Right cardiac atrium (tissue), 5 donors: ENCODE measurements at regions not wholly inside any gene's neighbourhood (a gene's known extent, or its start where the extent isn't known, plus 50 kb on each side); places are given as distances from the start of the nearest gene placed in this dataset.
A peak's percentile ranks its signal among the peaks of the same experiment; 100 is the strongest.
"Not testable (repeated sequence)": the region's sequence is repeated elsewhere in the genome, so short reads cannot be mapped to it uniquely, and the experiment has no call there.

Experiments used
- ATAC-seq, 2 donors: fragments of 200-7000 bp; cut with Tn5 transposase; one replicate each; pipeline versions ENCODE4 v1.8.0 to v1.9.1; 2020; ENCODE audit warnings: moderate library complexity in 2 of 2, mild to moderate bottlenecking in 1 of 2
- DNase-seq, 3 donors: peaks; one replicate each; pipeline ENCODE4 v3.0.0-alpha.2; 2020
- H3K27ac ChIP-seq: one replicate; pipeline ENCODE4 v1.5.1; 2013; ENCODE audit warnings: mild to moderate bottlenecking, low read length, control low read depth, moderate library complexity
- H3K27me3 ChIP-seq: one replicate; pipeline ENCODE4 v1.6.1; 2013; ENCODE audit not compliant: control insufficient read depth, insufficient read depth
- H3K4me1 ChIP-seq: one replicate; pipeline ENCODE4 v1.6.1; 2013; ENCODE audit warnings: low read length; ENCODE audit not compliant: control insufficient read depth, insufficient read depth
- H3K4me3 ChIP-seq: one replicate; pipeline ENCODE4 v1.5.1; 2013; ENCODE audit warnings: low read length, control low read depth
- H3K9me3 ChIP-seq: one replicate; pipeline ENCODE4 v1.6.1; 2013; ENCODE audit warnings: low read length; ENCODE audit not compliant: control insufficient read depth
- WGBS: extraction: QIAGEN DNeasy Blood & Tissue Kit; methylation state at CpG from one replicate; pipeline ENCODE4 v1.1.7; 2013; 5-methylcytosine and 5-hydroxymethylcytosine counted together
- intact Hi-C, 4 donors: fragments of 100-400 bp; cut with DNase I; formaldehyde crosslinking; loops; one replicate each; pipeline versions ENCODE4 v1.11.0 to v1.14.0; 2022 to 2023
- donor health status: healthy with polysubstance abuse.
- donor health status: DM: no; HTN: yes; CAD: no.
- donor health status: DM: no; HTN: no; CAD: no.
- donor health status: DM: no; HTN: yes; CAD: no; lungs with severe emphysema.
- donor health status: DM: yes; HTN: yes; CAD: no.

DNA sequence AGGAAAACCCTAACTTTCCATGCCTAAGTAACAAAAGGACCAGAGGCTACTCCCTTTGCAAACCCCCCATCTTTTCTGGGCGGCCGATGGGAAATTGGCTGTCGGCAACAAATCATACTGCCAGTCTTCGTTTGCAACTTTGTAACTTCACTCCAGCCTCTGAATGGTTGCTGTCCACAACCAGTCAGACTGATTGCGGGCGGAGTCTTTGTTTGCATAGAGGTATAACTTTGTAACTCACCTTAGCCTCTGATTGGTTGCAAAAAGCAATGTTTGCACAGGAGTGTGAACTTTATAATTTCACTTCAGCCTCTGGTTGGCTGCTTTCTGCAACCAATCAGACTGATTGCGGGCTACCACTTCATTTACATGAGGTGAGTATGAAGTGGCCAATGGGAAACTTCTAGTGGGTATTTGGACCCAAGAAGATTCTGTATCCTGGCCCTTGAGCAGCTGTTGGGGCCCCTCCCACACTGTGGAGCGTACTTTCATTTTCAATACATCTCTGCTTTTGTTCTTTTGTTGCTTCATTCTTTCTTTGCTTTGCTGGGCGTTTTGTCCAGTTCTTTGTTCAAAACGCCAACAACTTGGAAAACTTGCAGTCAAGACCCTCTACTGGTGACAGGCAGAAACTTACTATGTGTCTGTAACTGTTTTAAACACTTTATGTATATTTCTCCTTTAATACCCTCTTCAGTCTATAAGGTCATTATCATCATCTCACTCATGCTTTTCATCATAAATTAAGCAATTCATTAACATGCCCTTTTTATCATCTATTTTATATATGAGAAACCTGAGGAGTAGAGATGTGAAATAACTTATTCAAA, 55.8 kb upstream of the PPP1R12A start:
- intact Hi-C loops, H3K4me1 ChIP-seq, H3K9me3 ChIP-seq, H3K4me3 ChIP-seq, H3K27me3 ChIP-seq, ATAC-seq, H3K27ac ChIP-seq: not testable (repeated sequence)
- DNase-seq, result peak in 1 of 3 donors; percentile 25
- 86% methylated on average over 10 of the region's 10 CpGs for WGBS

DNA sequence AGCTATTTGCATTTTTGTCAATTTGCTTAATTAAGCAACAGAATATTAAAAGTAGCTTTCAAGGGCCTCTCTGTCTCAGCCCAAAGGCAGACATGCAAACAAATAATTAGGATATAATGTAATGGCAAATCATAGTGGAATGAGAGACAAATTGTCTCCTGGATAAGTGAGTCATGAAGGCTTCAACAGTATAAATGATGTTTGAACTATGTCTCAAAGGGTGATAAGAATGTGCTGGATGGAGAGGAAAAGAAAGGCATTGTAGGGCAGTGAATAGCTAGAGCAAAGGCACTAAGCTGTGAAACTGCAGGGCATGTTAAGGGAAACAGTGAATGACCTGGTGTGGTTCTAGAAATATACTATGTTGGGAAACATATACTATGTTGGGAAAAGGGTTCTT, 53.5 kb upstream of the PPP1R12A start:
- no peak for ATAC-seq
- intact Hi-C loops, result no loop called here

DNA sequence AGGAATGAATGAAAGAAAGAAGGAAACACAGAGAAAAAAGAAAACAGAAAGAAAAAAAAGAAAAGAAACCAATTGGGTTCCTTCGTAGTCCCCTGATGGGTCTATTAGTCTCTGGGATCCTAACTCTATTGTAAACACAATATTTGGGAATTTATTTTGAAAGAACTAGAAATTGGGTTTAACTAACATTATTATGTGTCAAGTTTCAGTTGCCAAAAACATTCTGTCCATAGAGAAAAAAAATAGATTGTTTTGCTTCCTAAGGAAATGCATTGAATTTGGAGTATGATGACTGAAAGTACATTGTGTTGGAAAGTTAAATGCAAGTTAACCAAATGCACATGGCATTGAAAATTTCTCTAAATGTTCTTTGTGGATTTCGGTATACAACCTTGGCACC, 52.8 kb upstream of the PPP1R12A start:
- no peaks in the 10 kb centered on the region for H3K9me3 ChIP-seq
- no peak for ATAC-seq
- H3K27me3 ChIP-seq, result no peaks in the 10 kb centered on the region
- 75% methylated on average over 2 of the region's 2 CpGs for WGBS
- H3K27ac ChIP-seq, result no peak overlapping the region
- no peak overlapping the region for H3K4me3 ChIP-seq
- intact Hi-C loops, result no loop called here
- H3K4me1 ChIP-seq, result peaks cover 6% of the 10 kb centered on the region
- no peak for DNase-seq

More for the DNA sequence above, 53.5 kb upstream of the PPP1R12A start:
- Histone ChIP-seq H3K4me1 (peaks cover 5% of the 10 kb centered on the region), H3K4me3 (no peak overlapping the region), H3K27ac (no peak overlapping the region), H3K9me3 (no peaks in the 10 kb centered on the region), H3K27me3 (no peaks in the 10 kb centered on the region)
- no peak for DNase-seq
